Sigmoid colon (tissue), 6 donors: ENCODE measurements at regions not wholly inside any gene's neighbourhood (a gene's known extent, or its start where the extent isn't known, plus 50 kb on each side); places are given as distances from the start of the nearest gene placed in this dataset.

ENCODE experiments used
- DNase-seq: peaks from one replicate; pipeline ENCODE4 v3.0.0-alpha.2; 2019
- H3K27ac ChIP-seq, 4 donors: fragments of 200-600 bp; sonication (generic); one replicate each; pipeline ENCODE4 v1.5.1; 2016 to 2019; ENCODE audit warnings: mild to moderate bottlenecking in 1 of 4
- H3K27me3 ChIP-seq, 3 donors: fragments of 200-600 bp; sonication (generic); one replicate each; pipeline ENCODE4 v1.5.1; 2019; ENCODE audit warnings: mild to moderate bottlenecking in 1 of 3
- H3K36me3 ChIP-seq, 4 donors: fragments of 200-600 bp; sonication (generic); one replicate each; pipeline ENCODE4 v1.5.1; 2016 to 2019
- H3K4me1 ChIP-seq, 4 donors: fragments of 200-600 bp; sonication (generic); one replicate each; pipeline ENCODE4 v1.5.1; 2017 to 2019
- H3K4me3 ChIP-seq, 4 donors: fragments of 200-600 bp; sonication (generic); one replicate each; pipeline ENCODE4 v1.5.1; 2017 to 2019; ENCODE audit warnings: mild to moderate bottlenecking in 2 of 4, moderate library complexity in 1 of 4
- H3K9me3 ChIP-seq, 4 donors: fragments of 200-600 bp in 3 of 4; sonication (generic) in 3 of 4; one replicate each; pipeline versions ENCODE4 v1.5.1 to v1.6.1; 2013 to 2019
- CTCF ChIP-seq, 4 experiments: fragments of 450-650 bp in 3 of 4; fragments of 200-600 bp in 1 of 4; IDR thresholded peaks; one replicate each; pipeline ENCODE4 v1.5.1; 2016 to 2019; ENCODE audit warnings: antibody characterized with exemption in 4 of 4, mild to moderate bottlenecking in 3 of 4, moderate library complexity in 2 of 4
- EP300 ChIP-seq, 4 donors: sonication (generic); formaldehyde crosslinking; IDR thresholded peaks; one replicate each; pipeline ENCODE4 v1.6.1; 2017; ENCODE audit warnings: antibody characterized with exemption in 4 of 4
- POLR2A ChIP-seq, 2 donors: fragments of 450-650 bp; IDR thresholded peaks; one replicate each; pipeline ENCODE4 v1.6.1; 2016; ENCODE audit warnings: antibody characterized with exemption in 2 of 2, mild to moderate bottlenecking in 2 of 2, moderate library complexity in 2 of 2
- POLR2AphosphoS5 ChIP-seq, 4 donors: sonication (generic); formaldehyde crosslinking; IDR thresholded peaks; one replicate each; pipeline ENCODE4 v1.6.1; 2017; ENCODE audit warnings: antibody characterized with exemption in 4 of 4
- WGBS, 2 donors: extraction: QIAGEN DNeasy Blood & Tissue Kit; methylation state at CpG; one replicate each; pipeline ENCODE4 v1.1.7; 2013; 5-methylcytosine and 5-hydroxymethylcytosine counted together
- intact Hi-C: fragments of 100-400 bp; cut with DNase I; formaldehyde crosslinking; loops from one replicate; pipeline ENCODE4 v1.15.1; 2023
- donor health status: healthy with polysubstance abuse.
- donor health status: healthy.

DNA sequence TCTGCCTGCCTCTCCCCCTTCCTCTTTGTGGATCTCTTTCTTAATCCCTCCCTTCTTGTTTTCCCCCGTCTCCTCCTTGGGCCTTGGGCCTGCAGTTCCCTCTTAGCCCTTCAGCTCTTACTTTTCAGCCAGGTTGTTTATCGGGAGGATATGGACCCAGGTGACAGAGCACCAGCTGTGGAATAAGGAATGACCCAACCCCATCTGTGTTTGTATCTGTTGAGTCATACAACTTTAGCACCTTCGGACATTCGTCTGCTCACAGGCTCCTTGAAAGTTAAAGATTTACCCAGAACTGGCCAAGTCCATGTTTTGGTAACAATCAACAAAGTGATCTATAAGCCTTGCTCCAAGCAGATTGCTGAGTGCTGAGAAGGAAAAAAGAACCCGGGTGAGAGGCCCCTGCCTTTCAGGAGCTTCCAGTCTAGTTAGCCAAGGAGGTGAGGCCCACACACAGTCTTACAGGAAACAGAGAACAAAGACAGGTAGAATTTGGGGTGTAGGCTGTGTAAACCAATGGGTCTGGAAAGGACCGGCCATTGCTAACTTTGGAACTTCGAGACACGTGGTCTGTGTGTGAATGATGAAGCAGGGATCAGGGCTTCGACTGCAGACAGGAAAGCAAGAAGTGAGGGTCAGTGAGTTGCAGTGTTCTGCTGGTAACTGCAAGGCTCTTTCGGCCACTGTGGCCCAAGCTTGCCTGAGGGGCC, 66.7 kb upstream of the F3 start:
- no peak for TF ChIP-seq POLR2AphosphoS5 (IDR thresholded peaks at IDR 0.05)
- no peak for TF ChIP-seq EP300 (IDR thresholded peaks at IDR 0.05)
- TF ChIP-seq CTCF (IDR thresholded peaks at IDR 0.05) = no peak
- TF ChIP-seq POLR2A (IDR thresholded peaks at IDR 0.05) = no peak
- Histone ChIP-seq H3K4me1 (peaks cover 0 to 16% (median 6%) of the 10 kb centered on the region in 4 donors), H3K36me3 (no peaks in the 10 kb centered on the region), H3K27ac (no peak overlapping the region), H3K9me3 (no peaks in the 10 kb centered on the region), H3K4me3 (no peak overlapping the region), H3K27me3 (no peaks in the 10 kb centered on the region)
- 43 to 76% methylated on average over 10 of the region's 10 CpGs for WGBS, 2 donors
- no peak for DNase-seq
- intact Hi-C loops = no loop called here

- 92 to 93% methylated on average over 4 of the region's 4 CpGs for WGBS, 2 donors
- TF ChIP-seq POLR2A (IDR thresholded peaks at IDR 0.05) (no peak), CTCF (IDR thresholded peaks at IDR 0.05) (no peak), EP300 (IDR thresholded peaks at IDR 0.05) (no peak), POLR2AphosphoS5 (IDR thresholded peaks at IDR 0.05) (no peak)
- intact Hi-C loops = no loop called here
- H3K4me3 ChIP-seq = no peak overlapping the region
- H3K27ac ChIP-seq = no peak overlapping the region
- H3K9me3 ChIP-seq = no peaks in the 10 kb centered on the region
- peaks cover 0 to 13% (median 5%) of the 10 kb centered on the region in 4 donors for H3K4me1 ChIP-seq
- DNase-seq = no peak
- H3K27me3 ChIP-seq = no peaks in the 10 kb centered on the region
- H3K36me3 ChIP-seq = no peaks in the 10 kb centered on the region
These were observed 65.8 kb upstream of the F3 start for GRCh38 chr1:94607398-94607797.

- H3K4me1 ChIP-seq = peaks cover 0 to 7% (median 0%) of the 10 kb centered on the region in 4 donors
- no peak for TF ChIP-seq POLR2A (IDR thresholded peaks at IDR 0.05)
- no peak for TF ChIP-seq POLR2AphosphoS5 (IDR thresholded peaks at IDR 0.05)
- TF ChIP-seq EP300 (IDR thresholded peaks at IDR 0.05) = no peak
- no peak for TF ChIP-seq CTCF (IDR thresholded peaks at IDR 0.05)
These were observed 64.9 kb upstream of the F3 start for GRCh38 chr1:94606471-94606870.

DNA sequence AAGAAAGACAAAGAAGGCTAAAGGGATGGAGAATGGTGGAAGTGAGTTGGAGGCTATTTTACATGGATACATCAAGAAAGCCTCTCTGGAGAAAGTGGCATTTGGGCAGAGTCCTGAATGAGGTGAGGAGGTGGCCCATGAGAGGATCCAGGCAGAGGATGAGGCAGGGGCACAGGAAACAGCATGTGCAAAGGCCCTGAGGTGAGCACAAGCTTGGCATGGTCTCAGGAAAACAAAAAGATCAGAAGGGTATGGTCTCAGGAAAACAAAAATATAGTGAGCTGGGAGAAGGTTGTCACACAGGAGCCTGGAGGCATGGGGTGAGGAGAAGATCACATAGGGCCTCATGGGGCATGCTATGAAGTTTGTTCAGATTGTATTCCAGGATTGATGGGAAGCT, 62.1 kb upstream of the F3 start:
- no peak for DNase-seq
- no peaks in the 10 kb centered on the region for H3K9me3 ChIP-seq
- TF ChIP-seq EP300 (IDR thresholded peaks at IDR 0.05) = no peak
- intact Hi-C loops = no loop called here
- H3K36me3 ChIP-seq = no peaks in the 10 kb centered on the region
- no peaks in the 10 kb centered on the region for H3K4me1 ChIP-seq
- H3K27ac ChIP-seq = no peak overlapping the region
- H3K4me3 ChIP-seq = no peak overlapping the region
- no peaks in the 10 kb centered on the region for H3K27me3 ChIP-seq

More at GRCh38 chr1:94606471-94606870, 64.9 kb upstream of the F3 start:
- H3K4me3 ChIP-seq = no peak overlapping the region
- H3K27ac ChIP-seq = no peak overlapping the region
- H3K9me3 ChIP-seq = no peaks in the 10 kb centered on the region
- no peak for DNase-seq
- no peaks in the 10 kb centered on the region for H3K36me3 ChIP-seq
- intact Hi-C loops = no loop called here
- no peaks in the 10 kb centered on the region for H3K27me3 ChIP-seq
- 73 to 83% methylated on average over 4 of the region's 4 CpGs for WGBS, 2 donors

- Histone ChIP-seq H3K27me3 (no peaks in the 10 kb centered on the region), H3K4me1 (no peaks in the 10 kb centered on the region), H3K9me3 (no peaks in the 10 kb centered on the region), H3K36me3 (no peaks in the 10 kb centered on the region), H3K4me3 (no peak overlapping the region), H3K27ac (no peak overlapping the region)
- intact Hi-C loops = no loop called here
- TF ChIP-seq POLR2AphosphoS5 (IDR thresholded peaks at IDR 0.05) (no peak), POLR2A (IDR thresholded peaks at IDR 0.05) (no peak), CTCF (IDR thresholded peaks at IDR 0.05) (no peak), EP300 (IDR thresholded peaks at IDR 0.05) (no peak)
- DNase-seq = no peak
- WGBS, 2 donors = 4 to 46% methylated on average over 3 of the region's 3 CpGs
These were observed 61.5 kb upstream of the F3 start for GRCh38 chr1:94602802-94603625.
